A549 (cell line): ENCODE measurements at regions not wholly inside any gene's neighbourhood (a gene's known extent, or its start where the extent isn't known, plus 50 kb on each side); places are given as distances from the start of the nearest gene placed in this dataset.

ENCODE experiments used
- ATAC-seq, 2 experiments: fragments of 200-7000 bp in 1 of 2; fragments of >200 bp in 1 of 2; cut with Nextera tagmentation in 1 of 2; cut with Tn5 transposase in 1 of 2; 3 replicates each; pipeline versions ENCODE4 v1.8.0 to v1.9.1; 2018 to 2020; ENCODE audit warnings: mild to moderate bottlenecking in 1 of 2, moderate library complexity in 1 of 2
- CTCF ChIA-PET: fragments of 300-600 bp; sonication (Branson Sonifier 250); formaldehyde crosslinking; extraction: SDS; loops from one replicate; lab custom pipeline; 2021; ENCODE audit warnings: antibody characterized with exemption, inconsistent platforms; lab: Yijun Ruan, JAX
- POLR2A ChIA-PET: fragments of 350-600 bp; formaldehyde crosslinking; extraction: SDS; loops from one replicate; lab custom pipeline; 2021; ENCODE audit warnings: antibody characterized with exemption, inconsistent platforms; lab: Yijun Ruan, JAX
- DNase-seq, 2 experiments: peaks; one replicate each; pipeline versions ENCODE4 v3.0.0 to v3.0.0-alpha.2; 2011 to 2016; ENCODE audit warnings: low read depth in 1 of 2, low spot score in 1 of 2
- FAIRE-seq: peaks from 2 replicates; lab custom pipeline; 2011; peaks lifted over from hg19 to GRCh38; lab: Jason Lieb, UNC
- H3K27ac ChIP-seq, 2 experiments: fragments of >200 bp; sonication (Bioruptor Twin); formaldehyde crosslinking; 3 replicates each; pipeline ENCODE4 v1.5.1; 2016 to 2017
- H3K4me1 ChIP-seq: fragments of >200 bp; sonication (Bioruptor Twin); formaldehyde crosslinking; 3 replicates; pipeline ENCODE4 v1.6.1; 2016
- H3K4me2 ChIP-seq: fragments of >200 bp; sonication (Bioruptor Twin); formaldehyde crosslinking; 3 replicates; pipeline ENCODE4 v1.6.1; 2016
- H3K4me3 ChIP-seq: fragments of >200 bp; sonication (Bioruptor Twin); formaldehyde crosslinking; 3 replicates; pipeline ENCODE4 v1.5.1; 2016
- H3K9me3 ChIP-seq: fragments of >200 bp; sonication (Bioruptor Twin); formaldehyde crosslinking; 3 replicates; pipeline ENCODE4 v1.6.1; 2016
- CBX2 ChIP-seq: fragments of 200-600 bp; sonication (generic); IDR thresholded peaks from 2 replicates; pipeline ENCODE4 v1.6.1; 2016; ENCODE audit warnings: low read depth, mild to moderate bottlenecking, borderline replicate concordance
- CHD4 ChIP-seq: fragments of 200-600 bp; sonication (generic); IDR thresholded peaks from 2 replicates; pipeline ENCODE4 v1.6.1; 2016; ENCODE audit warnings: antibody characterized with exemption, mild to moderate bottlenecking, borderline replicate concordance
- JUN ChIP-seq, 2 experiments: fragments of >200 bp; sonication (Bioruptor Twin); formaldehyde crosslinking; IDR thresholded peaks; 2 replicates in 1 of 2; 3 replicates in 1 of 2; pipeline ENCODE4 v1.6.1; 2016 to 2017
- JUNB ChIP-seq: fragments of >200 bp; sonication (Bioruptor Twin); formaldehyde crosslinking; IDR thresholded peaks from 2 replicates; pipeline ENCODE4 v1.6.1; 2016
- KDM5A ChIP-seq: fragments of 200-600 bp; sonication (generic); IDR thresholded peaks from 2 replicates; pipeline ENCODE4 v1.6.1; 2016; ENCODE audit warnings: antibody characterized with exemption, mild to moderate bottlenecking
- MYC ChIP-seq: IDR thresholded peaks from 2 replicates; pipeline ENCODE4 v1.6.1; 2012; ENCODE audit warnings: mild to moderate bottlenecking, inconsistent platforms, low read length, improper control_type of control experiment, borderline replicate concordance
- PHF8 ChIP-seq: fragments of 200-600 bp; sonication (generic); IDR thresholded peaks from 2 replicates; pipeline ENCODE4 v1.6.1; 2016; ENCODE audit warnings: low read depth, mild to moderate bottlenecking, antibody characterized with exemption, moderate library complexity, borderline replicate concordance
- POLR2AphosphoS2 ChIP-seq: conservative IDR thresholded peaks from 2 replicates; pipeline ENCODE4 v1.6.1; 2012; ENCODE audit warnings: low read length, improper control_type of control experiment, inconsistent platforms
- RNF2 ChIP-seq: fragments of 200-600 bp; sonication (generic); IDR thresholded peaks from 2 replicates; pipeline ENCODE4 v1.6.1; 2016; ENCODE audit warnings: low read depth, mild to moderate bottlenecking, antibody characterized with exemption, moderate library complexity, borderline replicate concordance
- SMC3 ChIP-seq: fragments of >200 bp; sonication (Bioruptor Twin); formaldehyde crosslinking; IDR thresholded peaks from 3 replicates; pipeline ENCODE4 v1.6.1; 2018; ENCODE audit warnings: inconsistent platforms
- SREBF2 ChIP-seq: fragments of 450-650 bp; IDR thresholded peaks from 2 replicates; pipeline ENCODE4 v1.6.1; 2014; ENCODE audit warnings: mild to moderate bottlenecking, moderate library complexity
- TP53 ChIP-seq: fragments of 250-450 bp; sonication (Bioruptor Pico); IDR thresholded peaks from 2 replicates; pipeline ENCODE4 v1.5.0; 2021; ENCODE audit warnings: mild to moderate bottlenecking, moderate library complexity
- ZFP36 ChIP-seq: fragments of 450-650 bp; IDR thresholded peaks from 2 replicates; pipeline ENCODE4 v1.6.1; 2014; ENCODE audit warnings: borderline replicate concordance; ENCODE audit not compliant: partially characterized antibody
- ZNF302 ChIP-seq: fragments of 250-450 bp; sonication (Bioruptor Pico); IDR thresholded peaks from 2 replicates; pipeline ENCODE4 v1.9.0; 2021; ENCODE audit warnings: inconsistent platforms, mild to moderate bottlenecking, moderate library complexity
- whole genome bisulfite sequencing: methylation state at CpG from one replicate; pipeline ENCODE4 v1.1.6; 2017; ENCODE audit errors: missing lambda C conversion rate; 5-methylcytosine and 5-hydroxymethylcytosine counted together
- TF ChIP-seq, protein P1 (sequence below): fragments of 200-600 bp; sonication (generic); IDR thresholded peaks from 2 replicates; pipeline ENCODE4 v1.6.1; 2016; ENCODE audit warnings: antibody characterized with exemption, mild to moderate bottlenecking, moderate library complexity
- TF ChIP-seq, protein P2 (sequence below): fragments of 250-450 bp; sonication (Bioruptor Pico); IDR thresholded peaks from 2 replicates; pipeline ENCODE4 v1.5.0; 2021; ENCODE audit warnings: mild to moderate bottlenecking, moderate library complexity, borderline replicate concordance
- TF ChIP-seq, protein P3 (sequence below): fragments of >200 bp; sonication (Bioruptor Twin); formaldehyde crosslinking; IDR thresholded peaks from 3 replicates; pipeline ENCODE4 v1.6.1; 2016

DNA sequence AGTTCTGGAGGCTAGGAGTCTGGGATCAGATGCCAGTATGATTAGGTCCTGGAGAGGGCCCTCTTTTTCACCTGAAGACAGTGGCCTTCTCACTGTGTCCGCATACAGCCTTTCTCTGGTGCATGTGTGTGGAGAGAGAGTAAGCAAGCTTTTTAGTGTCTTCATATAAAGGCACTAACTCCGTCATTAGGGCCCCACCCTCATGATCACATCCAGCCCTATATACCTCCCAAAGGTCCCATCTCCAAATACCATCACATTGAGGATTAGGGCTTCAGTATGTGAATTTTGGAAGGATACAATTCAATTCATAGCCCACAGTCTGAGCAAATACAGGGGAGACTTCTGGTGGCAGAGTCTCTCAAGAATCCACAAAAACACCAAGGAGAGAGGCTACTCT is 176.6 kb downstream of the BACH1 start:
- POLR2A ChIA-PET, result no interaction called here
- no peak overlapping the region for H3K4me2 ChIP-seq
- no peak for TF ChIP-seq CHD4
- TF ChIP-seq TP53 (CRISPR knock-in tag), result no peak
- TF ChIP-seq KDM5A, result no peak
- TF ChIP-seq JUN (IDR thresholded peaks at IDR 0.05), result no peak
- TF ChIP-seq, protein P1, sequence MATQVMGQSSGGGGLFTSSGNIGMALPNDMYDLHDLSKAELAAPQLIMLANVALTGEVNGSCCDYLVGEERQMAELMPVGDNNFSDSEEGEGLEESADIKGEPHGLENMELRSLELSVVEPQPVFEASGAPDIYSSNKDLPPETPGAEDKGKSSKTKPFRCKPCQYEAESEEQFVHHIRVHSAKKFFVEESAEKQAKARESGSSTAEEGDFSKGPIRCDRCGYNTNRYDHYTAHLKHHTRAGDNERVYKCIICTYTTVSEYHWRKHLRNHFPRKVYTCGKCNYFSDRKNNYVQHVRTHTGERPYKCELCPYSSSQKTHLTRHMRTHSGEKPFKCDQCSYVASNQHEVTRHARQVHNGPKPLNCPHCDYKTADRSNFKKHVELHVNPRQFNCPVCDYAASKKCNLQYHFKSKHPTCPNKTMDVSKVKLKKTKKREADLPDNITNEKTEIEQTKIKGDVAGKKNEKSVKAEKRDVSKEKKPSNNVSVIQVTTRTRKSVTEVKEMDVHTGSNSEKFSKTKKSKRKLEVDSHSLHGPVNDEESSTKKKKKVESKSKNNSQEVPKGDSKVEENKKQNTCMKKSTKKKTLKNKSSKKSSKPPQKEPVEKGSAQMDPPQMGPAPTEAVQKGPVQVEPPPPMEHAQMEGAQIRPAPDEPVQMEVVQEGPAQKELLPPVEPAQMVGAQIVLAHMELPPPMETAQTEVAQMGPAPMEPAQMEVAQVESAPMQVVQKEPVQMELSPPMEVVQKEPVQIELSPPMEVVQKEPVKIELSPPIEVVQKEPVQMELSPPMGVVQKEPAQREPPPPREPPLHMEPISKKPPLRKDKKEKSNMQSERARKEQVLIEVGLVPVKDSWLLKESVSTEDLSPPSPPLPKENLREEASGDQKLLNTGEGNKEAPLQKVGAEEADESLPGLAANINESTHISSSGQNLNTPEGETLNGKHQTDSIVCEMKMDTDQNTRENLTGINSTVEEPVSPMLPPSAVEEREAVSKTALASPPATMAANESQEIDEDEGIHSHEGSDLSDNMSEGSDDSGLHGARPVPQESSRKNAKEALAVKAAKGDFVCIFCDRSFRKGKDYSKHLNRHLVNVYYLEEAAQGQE, result no peak
- TF ChIP-seq PHF8, result no peak
- no peak for TF ChIP-seq ZNF302 (CRISPR knock-in tag)
- no peak for TF ChIP-seq POLR2AphosphoS2
- TF ChIP-seq, protein P2, sequence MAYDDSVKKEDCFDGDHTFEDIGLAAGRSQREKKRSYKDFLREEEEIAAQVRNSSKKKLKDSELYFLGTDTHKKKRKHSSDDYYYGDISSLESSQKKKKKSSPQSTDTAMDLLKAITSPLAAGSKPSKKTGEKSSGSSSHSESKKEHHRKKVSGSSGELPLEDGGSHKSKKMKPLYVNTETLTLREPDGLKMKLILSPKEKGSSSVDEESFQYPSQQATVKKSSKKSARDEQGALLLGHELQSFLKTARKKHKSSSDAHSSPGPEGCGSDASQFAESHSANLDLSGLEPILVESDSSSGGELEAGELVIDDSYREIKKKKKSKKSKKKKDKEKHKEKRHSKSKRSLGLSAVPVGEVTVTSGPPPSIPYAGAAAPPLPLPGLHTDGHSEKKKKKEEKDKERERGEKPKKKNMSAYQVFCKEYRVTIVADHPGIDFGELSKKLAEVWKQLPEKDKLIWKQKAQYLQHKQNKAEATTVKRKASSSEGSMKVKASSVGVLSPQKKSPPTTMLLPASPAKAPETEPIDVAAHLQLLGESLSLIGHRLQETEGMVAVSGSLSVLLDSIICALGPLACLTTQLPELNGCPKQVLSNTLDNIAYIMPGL (CRISPR knock-in tag), result no peak
- TF ChIP-seq MYC, result no peak
- TF ChIP-seq RNF2, result no peak
- TF ChIP-seq, all 56 proteins: peak for 0
- CTCF ChIA-PET, result interaction anchor here (1.0 to 2.7 kb wide), 5 partner anchors 10 to 374 kb away, joined by 3 to 8 read pairs (median 4); no protein-coding TSS in a partner anchor
- Histone ChIP-seq H3K9me3 (no peaks in the 10 kb centered on the region), H3K4me1 (no peaks in the 10 kb centered on the region), H3K27ac (no peak overlapping the region), H3K4me3 (no peak overlapping the region)
- ATAC-seq, result no peak
- 91% methylated on average over 2 of the region's 2 CpGs for WGBS
- no peak for FAIRE-seq
- DNase-seq, result no peak

DNA sequence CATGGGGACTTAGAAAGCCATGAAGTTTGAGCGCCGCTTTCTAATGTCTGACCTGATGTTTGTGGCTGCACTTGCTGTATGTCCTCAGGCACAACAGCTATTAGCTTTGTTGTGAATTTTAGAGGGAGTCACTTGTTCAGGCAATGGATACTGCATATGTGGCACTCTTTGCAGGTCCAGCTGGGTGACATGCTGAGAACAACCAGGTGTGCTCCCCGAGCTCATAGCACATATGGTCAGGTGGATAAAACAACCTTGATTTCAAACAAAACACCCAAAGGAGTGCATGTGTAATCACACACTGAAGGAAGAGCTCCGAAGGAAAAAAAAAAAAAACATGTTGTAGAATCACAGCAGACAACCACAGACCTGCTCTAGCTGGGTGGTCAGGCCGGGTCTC is 178.6 kb downstream of the BACH1 start:
- no peaks in the 10 kb centered on the region for H3K4me1 ChIP-seq
- no peak for DNase-seq
- 66% methylated on average over 5 of the region's 5 CpGs for WGBS
- POLR2A ChIA-PET, result interaction anchor here (0.6 to 0.7 kb wide), 2 partner anchors 95 to 412 kb away, joined by 3 to 5 read pairs; no protein-coding TSS in a partner anchor
- H3K9me3 ChIP-seq, result no peaks in the 10 kb centered on the region
- H3K4me2 ChIP-seq, result no peak overlapping the region
- no peak for TF ChIP-seq MYC
- TF ChIP-seq SMC3, result no peak
- TF ChIP-seq, protein P3, sequence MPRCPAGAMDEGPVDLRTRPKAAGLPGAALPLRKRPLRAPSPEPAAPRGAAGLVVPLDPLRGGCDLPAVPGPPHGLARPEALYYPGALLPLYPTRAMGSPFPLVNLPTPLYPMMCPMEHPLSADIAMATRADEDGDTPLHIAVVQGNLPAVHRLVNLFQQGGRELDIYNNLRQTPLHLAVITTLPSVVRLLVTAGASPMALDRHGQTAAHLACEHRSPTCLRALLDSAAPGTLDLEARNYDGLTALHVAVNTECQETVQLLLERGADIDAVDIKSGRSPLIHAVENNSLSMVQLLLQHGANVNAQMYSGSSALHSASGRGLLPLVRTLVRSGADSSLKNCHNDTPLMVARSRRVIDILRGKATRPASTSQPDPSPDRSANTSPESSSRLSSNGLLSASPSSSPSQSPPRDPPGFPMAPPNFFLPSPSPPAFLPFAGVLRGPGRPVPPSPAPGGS, result no peak
- TF ChIP-seq CBX2, result no peak
- TF ChIP-seq JUNB, result no peak
- no peak for ATAC-seq
- no peak for FAIRE-seq
- H3K4me3 ChIP-seq, result no peak overlapping the region
- no peak overlapping the region for H3K27ac ChIP-seq
- CTCF ChIA-PET, result interaction anchor here (0.6 to 2.7 kb wide), 4 partner anchors 8 to 25 kb away, joined by 3 to 8 read pairs (median 3); no protein-coding TSS in a partner anchor

DNA sequence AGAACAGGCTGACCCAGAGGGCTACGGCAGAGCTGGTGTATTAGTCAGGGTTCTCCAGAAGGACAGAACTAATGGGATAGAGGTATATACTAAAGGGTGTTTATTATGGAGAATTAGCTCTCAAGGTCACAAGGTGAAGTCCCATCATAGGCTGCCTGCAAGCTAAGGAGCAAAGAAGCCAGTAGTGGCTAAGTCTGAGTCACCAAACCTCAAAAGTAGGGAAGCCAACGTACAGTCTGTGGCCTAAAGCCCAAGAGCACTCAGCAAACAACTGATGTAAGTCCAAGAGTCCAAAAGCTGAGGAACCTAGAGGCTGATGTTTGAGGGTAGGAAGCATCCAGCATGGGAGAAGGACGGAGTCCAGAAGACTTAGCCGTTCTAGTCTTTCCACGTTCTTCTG is 179.2 kb downstream of the BACH1 start:
- Histone ChIP-seq H3K9me3 (no peaks in the 10 kb centered on the region), H3K4me1 (no peaks in the 10 kb centered on the region)
- POLR2A ChIA-PET, result interaction anchor here (0.6 kb wide), 1 partner anchor 412 kb away, joined by 5 read pairs; no protein-coding TSS in a partner anchor
- no peak for ATAC-seq
- no peak for FAIRE-seq
- CTCF ChIA-PET, result interaction anchor here (2.7 kb wide), 1 partner anchor 8 kb away, joined by 8 read pairs; no protein-coding TSS in a partner anchor
- TF ChIP-seq ZFP36, result no peak
- no peak for TF ChIP-seq SREBF2
- TF ChIP-seq SMC3, result no peak
- TF ChIP-seq, all 56 proteins: peak for 0
- Histone ChIP-seq H3K4me3 (no peak overlapping the region), H3K27ac (no peak overlapping the region), H3K4me2 (no peak overlapping the region)
- no peak for DNase-seq
- WGBS, result 69% methylated on average over 5 of the region's 5 CpGs
